ENCODE measurements at regions not wholly inside any gene's neighbourhood (a gene's known extent, or its start where the extent isn't known, plus 50 kb on each side); places are given as distances from the start of the nearest gene placed in this dataset.

- TF ChIP-seq CTCF (IDR thresholded peaks at IDR 0.05) (no peak), POLR2A (IDR thresholded peaks at IDR 0.05) (no peak), EP300 (IDR thresholded peaks at IDR 0.05) (no peak)
These were observed 60.9 kb upstream of the HPCAL1 start for GRCh38 chr2:10241641-10242430.

All from ovary (tissue), 3 donors.